NCI-H524 (cell line): ENCODE measurements at regions not wholly inside any gene's neighbourhood (a gene's known extent, or its start where the extent isn't known, plus 50 kb on each side); places are given as distances from the start of the nearest gene placed in this dataset.
"Not testable (repeated sequence)": the region's sequence is repeated elsewhere in the genome, so short reads cannot be mapped to it uniquely, and the experiment has no call there.

Experiments
- DNase-seq, 2 experiments: peaks; one replicate each; lab custom pipeline; 2025; lab: John Stamatoyannopoulos, UW

DNA sequence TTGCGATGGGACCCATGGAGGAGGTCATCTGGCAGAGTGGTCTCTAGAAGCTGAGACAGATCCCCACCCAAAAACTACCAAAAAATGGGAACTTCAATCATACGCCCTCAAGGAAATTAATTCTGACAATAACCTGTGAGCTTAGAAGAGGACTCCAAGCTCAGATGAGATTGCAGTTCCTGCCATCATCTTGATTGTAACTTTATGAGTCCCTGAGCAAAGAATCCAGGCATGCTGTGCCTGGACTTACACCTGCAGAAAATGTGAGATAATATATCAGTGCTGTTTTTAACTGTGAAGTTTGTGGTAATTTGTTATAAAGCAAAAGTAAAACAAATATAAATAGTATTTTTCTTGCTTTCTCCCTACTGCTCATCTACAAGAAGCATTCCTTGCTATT lies 299.6 kb upstream of the MBL2 start:
- DNase-seq: no peak

DNA sequence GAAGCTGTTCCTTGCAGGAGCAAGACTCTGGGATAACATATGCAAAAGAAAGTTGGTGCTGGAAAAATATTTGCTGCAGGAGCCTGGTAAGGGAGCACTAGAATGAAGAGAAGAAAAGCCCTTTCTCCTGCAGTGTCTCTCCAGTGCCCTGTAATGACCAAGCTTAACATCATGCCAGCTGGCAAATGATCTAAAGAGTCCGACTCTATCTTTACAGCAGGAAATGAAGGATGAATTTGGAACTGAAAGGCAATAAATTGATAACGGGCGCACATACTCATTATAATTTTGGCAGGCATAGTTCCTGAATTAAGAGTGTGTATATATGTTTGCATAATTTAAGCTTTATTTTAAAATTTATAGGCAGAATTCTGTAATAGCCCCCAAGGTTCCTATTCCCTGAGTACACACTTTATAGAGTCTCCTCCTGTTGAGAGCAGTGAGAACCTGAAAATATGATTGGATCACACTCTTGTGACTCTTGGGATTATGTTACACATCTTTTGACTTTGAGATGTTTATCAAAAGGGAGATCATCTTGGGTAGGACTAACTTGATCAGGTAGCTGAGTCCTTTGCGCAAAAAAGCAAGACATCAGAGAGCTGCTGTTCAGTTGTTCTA lies 299.0 kb upstream of the MBL2 start:
- no peak for DNase-seq

- no peak for DNase-seq
Measured at GRCh38 chr10:53069013-53069412, 296.4 kb upstream of the MBL2 start.

DNA sequence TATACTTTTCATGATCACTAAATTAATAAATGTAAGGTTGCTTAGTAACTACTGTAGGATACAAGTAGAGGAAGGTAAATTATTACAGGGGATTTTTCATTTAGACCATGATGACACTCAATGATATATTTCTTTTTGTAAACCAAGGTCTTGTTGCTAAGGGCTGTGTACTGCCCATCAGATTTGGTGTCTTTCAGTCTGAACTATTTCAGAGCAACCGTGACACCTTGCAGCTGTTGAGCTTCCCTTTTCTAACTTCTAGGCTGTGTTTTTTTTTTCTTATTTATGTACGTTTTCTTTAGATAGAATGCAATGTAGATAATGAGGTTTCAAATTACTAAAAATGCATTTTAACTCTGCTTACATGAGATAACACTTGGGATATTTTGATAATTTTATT lies 292.0 kb upstream of the MBL2 start:
- no peak for DNase-seq

DNA sequence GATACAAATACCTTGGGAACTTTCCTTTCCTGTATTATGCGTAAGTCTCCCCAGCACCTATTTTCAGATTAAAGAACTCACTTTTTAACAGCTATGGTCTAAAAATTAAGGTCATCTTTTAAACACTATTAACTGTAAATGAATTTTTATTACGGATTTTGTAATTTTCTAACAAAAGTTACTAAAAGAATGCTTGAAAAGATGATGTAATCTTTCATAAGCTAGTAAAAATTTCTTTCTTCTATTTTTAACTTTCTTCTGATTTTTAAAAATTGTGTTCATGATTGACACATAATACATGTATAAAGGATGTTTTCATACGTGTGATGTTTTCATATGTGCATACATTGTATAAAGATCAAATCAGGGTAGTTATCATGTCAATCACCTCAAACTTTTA lies 291.2 kb upstream of the MBL2 start:
- no peak for DNase-seq

GRCh38 chr10:53052521-53053164 lies 280.1 kb upstream of the MBL2 start:
- DNase-seq: no peak

DNA sequence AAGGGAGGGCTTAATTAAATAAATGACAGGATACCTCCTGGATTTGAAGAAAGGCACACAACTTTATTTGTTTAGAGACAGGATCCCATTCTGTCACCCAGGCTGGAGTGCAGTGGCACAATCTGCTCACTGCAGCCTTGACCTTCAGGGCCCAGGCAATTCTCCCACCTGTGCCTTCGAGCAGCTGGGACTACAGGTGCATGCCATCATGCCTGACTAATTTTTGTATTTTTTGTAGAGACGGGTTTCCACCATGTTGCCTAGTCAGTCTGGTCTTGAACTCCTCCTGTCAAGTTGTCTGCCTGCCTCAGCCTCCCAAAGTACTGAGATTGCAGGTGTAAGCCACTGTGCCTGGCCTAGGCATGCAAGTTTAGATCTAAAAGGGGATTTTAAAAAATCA lies 272.7 kb upstream of the MBL2 start:
- no peak for DNase-seq

DNA sequence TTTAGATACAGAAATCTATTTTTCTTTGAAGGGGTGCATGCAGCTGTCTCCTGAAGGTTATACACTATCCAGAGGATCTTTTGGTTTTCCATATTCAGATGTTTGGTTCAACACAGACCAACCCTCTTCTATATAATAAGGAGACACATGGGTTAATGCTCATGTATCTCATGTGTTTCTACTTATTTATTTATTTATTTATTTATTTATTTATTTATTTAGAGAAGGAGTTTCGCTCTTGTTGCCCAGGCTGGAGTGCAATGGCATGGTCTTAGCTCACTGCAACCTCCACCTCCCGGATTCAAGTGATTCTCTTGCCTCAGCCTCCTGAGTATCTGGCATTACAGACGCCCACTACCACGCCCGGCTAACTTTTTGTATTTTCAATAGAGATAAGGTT lies 263.2 kb upstream of the MBL2 start:
- not testable (repeated sequence) for DNase-seq

DNA sequence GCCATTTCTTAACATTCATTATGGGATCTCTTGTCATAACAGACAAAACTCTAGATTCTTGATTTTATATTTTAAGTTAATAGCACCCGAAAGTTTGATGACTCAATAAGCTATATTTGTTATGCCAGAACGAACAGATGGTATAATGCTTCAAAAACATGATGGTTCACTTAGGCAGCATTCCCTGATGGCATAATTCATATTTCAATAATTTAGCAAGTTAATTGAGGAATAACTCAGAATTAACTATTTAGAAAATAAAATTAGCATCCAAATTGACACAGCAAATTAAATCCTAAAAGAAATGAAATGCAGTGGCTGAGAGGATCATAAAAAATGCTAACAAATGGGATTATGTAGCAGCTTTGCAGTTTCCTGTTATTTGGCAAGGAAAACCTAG lies 260.8 kb upstream of the MBL2 start:
- DNase-seq: no peak

GRCh38 chr10:53029872-53030849 lies 257.6 kb upstream of the MBL2 start:
- DNase-seq: not testable (repeated sequence)

DNA sequence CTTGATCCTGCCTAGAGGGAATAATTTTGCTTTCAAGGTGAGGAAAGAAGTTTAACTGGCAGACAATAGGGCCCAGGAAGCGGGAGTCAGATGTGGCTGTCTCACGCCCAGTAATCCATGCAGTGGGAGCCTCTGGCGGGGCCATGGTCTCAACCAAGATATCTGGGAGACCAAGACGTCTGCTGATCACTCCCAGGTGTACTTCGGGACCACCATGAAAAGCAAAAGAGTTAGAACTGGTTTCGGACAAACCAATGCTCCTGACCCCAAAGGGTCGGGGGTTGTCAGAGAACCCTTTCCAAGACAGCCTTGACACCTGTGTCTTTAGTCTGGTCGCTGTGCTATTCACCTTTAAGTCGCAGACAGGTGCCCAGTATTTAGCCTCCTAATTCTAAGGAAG lies 256.9 kb upstream of the MBL2 start:
- no peak for DNase-seq

DNA sequence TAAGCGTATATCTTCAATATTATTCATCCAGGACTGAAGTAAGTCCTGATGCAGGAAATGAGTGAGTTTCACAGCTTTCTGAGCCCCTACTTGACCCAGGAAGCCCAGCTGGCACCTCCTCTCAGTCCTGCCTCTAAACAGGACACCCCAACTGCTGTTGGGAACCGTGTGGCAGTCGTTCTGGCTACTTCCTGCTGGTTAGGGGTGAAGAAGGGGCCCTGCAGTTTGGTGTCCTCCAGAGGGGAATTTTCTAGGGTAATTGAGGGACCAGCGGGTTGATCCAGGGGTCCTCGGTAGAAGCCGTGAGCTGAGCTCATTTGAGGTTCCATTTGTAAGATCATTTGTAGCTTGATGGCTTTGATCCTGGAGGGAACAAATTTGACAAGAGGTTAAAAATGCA lies 253.2 kb upstream of the MBL2 start:
- not testable (repeated sequence) for DNase-seq

- no peak for DNase-seq
Measured at GRCh38 chr10:53025172-53025711, 252.7 kb upstream of the MBL2 start.

- DNase-seq: no peak
Measured at GRCh38 chr10:53023411-53023810, 250.8 kb upstream of the MBL2 start.

- no peak for DNase-seq
Measured at GRCh38 chr10:53022611-53023088, 250.1 kb upstream of the MBL2 start.

DNA sequence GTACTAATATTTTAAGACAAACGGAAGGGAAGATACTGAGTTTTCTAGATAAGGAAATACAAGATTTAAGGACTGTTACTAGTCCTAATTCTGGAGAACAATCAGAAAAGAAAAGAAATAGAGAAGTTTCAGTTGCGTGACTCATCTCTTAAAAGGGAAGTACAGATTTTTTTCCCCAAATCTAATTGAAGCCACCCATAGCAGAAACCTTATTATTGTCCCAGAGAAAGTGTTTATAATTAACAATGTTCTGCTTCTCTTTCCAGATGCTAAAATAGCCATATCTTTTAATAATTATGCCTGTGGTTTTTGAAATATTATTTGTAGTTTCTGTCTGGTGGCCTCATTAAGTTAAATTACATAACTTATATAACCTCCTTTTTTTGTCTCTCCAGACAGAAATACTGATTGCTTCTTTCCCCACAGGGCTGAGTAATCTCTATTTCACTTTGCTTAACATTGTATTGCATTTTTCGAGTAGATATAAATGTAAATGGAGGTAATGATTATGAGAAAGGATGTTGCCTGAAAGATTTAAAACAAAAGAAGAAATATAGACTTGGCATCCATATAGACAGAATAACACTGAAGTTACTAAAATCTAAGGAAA lies 240.7 kb upstream of the MBL2 start:
- DNase-seq: no peak

GRCh38 chr10:53009961-53010907 lies 237.7 kb upstream of the MBL2 start:
- DNase-seq: no peak

DNA sequence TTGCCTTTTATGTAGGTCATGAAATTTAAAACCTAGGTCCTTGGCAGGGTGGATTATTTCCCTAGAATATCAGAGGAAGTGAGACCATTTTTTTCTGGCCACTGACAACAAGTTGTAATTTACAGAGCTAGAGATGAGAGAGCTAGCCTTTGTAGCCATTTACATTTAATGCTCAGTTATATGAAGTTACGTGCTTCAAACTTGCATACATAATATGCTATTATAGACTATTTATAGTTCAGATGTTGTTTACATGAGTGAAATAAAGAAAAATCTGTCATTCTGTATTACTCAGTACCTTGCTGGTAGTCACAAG lies 234.9 kb upstream of the MBL2 start:
- no peak for DNase-seq

DNA sequence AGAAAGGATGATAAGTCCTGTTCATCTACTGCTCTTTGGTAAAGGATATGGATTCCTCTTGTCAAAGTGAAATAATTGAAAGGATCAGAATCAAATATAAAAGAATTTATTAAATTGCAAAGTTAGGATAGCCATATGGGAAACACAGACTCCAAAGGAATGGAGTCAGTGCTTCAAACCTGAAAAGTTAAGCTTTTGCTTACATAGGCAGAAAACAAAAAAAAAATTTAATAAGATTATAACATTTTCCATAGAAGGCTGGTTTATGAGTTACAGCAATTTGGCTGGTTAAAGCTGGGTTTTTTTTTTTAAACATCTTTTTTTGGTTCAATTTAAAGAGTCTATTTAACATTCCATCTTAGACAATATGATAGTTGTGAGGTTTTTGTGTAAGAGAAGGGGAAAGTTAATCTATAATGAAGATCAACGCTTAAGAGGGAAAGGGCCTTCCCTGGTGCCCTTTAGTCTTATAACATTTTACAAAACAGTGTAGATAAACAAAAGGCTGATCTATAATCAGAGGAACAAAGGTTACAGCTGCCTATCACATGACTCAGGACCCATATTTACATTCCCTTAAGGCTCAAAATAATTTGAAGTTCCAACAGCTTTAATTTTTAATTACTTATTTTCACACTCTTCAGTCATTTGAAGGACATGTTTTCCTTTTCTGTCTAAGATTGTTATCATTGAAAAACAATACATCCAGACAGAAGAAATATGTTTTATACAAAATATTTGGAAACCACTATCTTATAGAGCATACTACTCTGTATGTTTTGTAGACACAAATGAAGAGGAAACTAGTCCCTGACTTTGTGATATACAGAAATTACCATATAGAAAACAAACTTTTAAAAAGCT lies 234.3 kb upstream of the MBL2 start:
- DNase-seq: no peak
